Medulla oblongata (tissue), 1 donor: ENCODE measurements at regions not wholly inside any gene's neighbourhood (a gene's known extent, or its start where the extent isn't known, plus 50 kb on each side); places are given as distances from the start of the nearest gene placed in this dataset.

Experiments used
- DNase-seq: peaks from one replicate; pipeline ENCODE4 v3.0.0-alpha.2; 2015; ENCODE audit errors: extremely low spot score

GRCh38 chr2:160943414-160943813 lies 216.8 kb upstream of the TANK start:
- no peak for DNase-seq

DNA sequence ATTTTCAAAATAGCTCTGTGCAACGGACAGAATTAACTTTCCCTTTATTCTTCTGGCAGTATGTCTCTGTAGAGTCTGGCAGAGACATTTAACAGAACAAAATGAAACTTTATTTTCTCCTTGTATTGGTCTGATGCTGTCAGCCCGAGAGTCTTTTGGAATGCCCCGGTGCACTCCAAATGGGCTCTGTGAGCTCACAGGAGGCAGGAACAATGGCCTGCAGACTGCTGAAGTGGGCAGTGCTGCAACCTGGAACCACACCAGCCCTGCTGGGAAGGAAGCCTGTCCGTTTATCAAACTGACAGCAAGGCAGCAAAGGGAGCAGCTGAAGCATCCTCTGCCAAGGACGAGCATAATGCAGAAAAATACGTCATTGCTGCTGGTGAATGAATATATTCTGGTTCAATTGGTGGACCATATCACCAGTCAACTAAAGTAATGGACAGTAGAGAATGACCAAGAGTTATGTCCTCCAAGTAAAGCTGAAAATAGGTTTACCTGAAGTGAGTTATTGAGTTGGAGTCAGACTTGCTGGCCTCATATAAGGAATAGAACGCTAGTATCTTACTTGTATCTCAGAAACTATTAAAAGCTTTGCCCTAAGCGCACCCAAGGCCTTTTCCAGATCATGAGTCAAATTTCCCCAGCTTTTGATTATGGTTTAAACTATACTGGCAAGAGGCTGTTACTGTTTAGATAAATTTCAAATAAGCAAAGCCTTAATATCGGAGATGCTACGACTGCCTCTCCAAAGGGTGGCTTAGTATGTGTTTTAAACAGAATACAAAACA lies 207.6 kb upstream of the TANK start:
- DNase-seq: peak; percentile 74

DNA sequence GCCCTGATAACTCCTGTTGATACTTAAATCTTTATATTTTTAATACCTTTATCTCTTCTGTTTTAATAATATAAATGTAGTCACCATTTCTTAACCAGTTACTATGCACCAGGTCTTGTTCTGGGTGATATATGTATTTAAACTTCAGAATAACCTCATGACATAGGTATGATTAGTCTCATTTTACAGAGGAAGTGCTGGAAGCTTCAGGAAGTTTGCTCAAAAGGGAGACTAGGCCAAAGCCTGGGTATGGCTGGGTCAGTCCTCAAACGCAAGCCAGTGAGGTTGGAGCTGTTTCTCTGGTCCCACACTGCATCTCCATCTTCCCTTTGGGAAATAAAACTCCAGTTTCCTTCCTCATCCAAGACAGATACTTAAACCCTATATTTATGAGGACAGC lies 204.7 kb upstream of the TANK start:
- no peak for DNase-seq

DNA sequence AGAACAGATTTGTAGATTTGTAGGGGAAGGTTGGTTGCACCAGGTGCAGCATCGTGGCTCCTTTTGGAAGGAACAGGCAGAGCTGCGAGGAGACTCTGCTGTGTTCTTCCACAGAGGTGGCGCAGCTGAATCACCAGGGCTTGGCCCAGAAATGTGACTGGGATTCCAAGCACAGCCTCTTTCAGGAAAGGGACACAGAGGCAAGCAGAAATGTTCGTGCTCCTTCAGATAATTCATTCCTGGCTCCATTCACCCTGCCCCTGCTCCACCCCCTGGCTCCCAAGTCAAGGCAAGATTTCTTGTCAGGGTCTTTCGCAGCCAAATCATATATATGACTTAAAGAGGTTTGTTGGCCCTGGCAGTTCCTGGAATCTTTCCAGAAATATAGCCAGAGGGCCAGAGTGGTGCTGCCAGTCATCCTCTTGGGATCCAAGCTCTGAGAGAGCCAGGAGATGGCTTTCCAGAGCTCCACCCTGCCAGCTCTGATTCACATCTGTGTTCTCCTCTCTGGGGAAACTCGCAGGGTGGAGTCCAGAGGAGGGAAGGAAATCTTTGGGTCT lies 203.9 kb upstream of the TANK start:
- DNase-seq: peak; percentile 21

- no peak for DNase-seq
Observed at GRCh38 chr2:160963957-160964356, 196.3 kb upstream of the TANK start.

GRCh38 chr2:160967523-160967922 lies 192.7 kb upstream of the TANK start:
- DNase-seq: no peak

DNA sequence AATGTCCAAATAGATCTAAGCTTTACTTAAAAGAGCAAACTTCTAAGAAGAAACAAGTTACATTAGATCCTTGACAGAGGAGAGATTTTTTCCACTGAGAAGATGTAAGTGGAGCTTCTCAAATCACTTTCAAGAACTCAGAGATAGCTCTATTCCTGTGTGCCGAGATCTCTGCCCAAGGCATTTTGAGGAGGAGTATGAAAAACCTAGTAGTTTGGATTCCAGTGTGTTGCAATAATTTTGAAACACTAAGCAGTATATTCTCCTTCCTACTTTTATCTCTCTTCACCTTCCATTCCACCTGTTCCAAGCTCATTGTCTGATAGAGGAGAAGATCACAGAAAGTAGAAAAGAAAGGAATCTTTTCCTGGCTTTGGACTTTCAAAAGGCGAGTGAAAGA lies 192.0 kb upstream of the TANK start:
- DNase-seq: no peak

DNA sequence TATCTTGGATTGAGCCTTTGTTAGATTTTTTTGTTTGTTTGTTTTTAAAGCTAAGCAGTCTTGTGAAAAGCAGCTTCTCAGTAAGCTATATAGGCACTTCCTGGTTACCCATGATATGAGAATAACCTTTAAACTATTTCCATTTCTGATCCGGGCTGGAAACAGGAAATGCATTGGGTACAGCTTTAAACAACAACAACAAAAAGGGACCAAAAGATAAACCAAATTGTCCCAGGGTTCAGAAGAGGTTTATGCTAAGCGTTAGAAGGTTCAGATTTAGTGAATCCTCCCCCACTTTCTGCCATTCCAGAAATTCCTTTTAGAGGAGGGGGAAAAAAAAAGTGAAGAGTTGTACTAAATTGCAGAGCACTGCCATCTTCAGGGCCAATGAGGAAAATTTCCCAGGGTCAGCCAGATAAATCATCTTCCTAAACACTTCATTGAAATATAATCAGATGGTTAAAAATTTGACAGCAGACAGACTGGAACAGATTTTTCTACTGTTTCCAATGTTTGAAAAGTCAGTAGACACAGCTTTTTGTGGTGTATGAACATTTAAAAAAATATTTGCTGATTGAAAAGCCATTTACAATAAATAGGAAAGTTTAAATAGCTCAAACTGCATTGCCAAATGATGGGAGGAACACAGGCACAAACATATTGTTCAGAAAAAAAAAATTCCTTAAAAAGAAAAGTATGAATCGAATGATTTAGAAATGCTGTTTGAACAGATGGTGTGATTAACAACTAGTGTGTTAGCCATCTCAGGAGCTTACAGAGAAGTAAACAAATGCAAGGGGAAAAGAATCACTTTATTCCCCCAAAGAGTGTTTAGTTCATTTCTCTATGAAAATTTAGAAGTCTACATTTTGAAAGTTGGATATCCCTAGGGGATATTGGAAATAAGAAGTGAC lies 189.9 kb upstream of the TANK start:
- peak; percentile 48 for DNase-seq

GRCh38 chr2:160973991-160974390 lies 186.2 kb upstream of the TANK start:
- DNase-seq: no peak

DNA sequence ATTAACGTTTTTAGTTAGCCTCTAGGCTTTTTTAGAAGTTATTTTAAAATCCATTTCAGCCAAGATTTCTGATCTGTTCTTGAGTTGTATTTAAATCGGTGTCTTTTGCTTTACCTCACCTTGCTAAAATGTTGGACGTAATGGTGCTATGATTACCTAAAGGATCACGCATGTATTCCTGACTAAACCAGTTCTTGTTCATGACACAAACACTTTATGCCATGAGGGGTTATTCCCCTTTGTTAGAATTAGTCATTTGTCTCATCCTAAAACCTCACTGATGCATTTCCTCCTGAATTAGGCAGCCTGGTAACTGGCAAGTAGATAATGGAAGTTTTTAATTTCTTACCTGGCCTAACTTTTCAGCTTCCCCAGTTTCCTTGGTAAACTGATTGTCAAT lies 185.4 kb upstream of the TANK start:
- DNase-seq: no peak

- DNase-seq: no peak
Observed at GRCh38 chr2:160976797-160977196, 183.4 kb upstream of the TANK start.

DNA sequence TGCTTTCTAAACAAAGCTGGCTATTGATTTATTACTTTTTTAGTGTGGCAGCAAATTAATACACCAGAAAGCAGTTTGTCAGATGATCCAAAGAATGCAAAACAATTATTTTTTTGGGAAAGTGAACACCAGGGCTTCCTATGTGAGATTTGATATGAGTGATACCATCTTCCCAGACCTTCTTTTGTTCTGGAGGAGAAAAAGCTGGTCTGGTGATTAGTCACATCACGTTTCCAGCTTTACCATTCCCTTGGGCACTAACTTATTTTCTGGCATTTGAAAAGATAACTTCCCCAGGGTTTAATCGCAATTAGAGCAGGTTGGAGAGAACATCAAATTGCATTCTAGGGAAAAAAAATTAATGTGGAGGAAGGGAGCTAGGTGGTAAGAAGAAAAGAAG lies 182.9 kb upstream of the TANK start:
- DNase-seq: no peak

DNA sequence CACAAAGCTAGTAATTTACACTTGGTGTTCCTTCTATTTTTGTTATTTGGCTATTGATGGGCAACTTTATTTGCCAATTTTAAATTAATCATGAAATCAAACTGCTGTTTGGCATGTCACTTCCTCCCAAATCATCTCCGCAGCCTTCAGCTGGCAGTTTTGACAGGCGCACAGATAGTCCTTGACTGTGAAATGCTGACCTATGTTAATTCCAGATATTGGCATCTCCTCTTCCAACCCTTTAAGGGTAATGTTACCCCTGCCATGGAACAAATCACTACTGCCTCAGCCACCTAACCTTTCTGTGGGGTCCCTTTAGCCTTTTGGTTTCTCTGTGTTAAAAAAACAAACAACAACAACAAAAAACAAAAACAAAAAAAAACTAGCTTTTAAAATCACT lies 182.4 kb upstream of the TANK start:
- no peak for DNase-seq

- DNase-seq: peak; percentile 38
Observed at GRCh38 chr2:160984426-160985077, 175.7 kb upstream of the TANK start.

DNA sequence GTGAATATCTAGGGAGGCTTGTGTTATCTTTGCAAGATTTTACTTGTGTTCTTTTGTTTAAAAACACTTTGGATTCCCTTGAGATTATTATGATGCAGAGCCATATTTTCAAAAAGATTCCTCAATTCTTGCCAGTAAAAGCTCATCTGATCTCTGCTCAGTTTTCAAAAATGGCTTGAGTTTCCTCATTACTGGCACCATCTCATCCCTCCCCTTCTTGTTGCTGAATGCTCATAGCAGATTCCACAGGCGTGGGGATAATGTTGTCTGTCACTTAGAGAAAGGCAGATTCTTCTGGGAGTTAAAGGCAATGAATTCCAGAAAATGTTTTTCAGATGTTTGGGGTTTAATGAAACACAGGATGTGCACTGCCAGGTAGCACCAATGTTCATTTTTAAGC lies 170.4 kb upstream of the TANK start:
- DNase-seq: no peak

GRCh38 chr2:160993654-160994061 lies 166.6 kb upstream of the TANK start:
- no peak for DNase-seq

DNA sequence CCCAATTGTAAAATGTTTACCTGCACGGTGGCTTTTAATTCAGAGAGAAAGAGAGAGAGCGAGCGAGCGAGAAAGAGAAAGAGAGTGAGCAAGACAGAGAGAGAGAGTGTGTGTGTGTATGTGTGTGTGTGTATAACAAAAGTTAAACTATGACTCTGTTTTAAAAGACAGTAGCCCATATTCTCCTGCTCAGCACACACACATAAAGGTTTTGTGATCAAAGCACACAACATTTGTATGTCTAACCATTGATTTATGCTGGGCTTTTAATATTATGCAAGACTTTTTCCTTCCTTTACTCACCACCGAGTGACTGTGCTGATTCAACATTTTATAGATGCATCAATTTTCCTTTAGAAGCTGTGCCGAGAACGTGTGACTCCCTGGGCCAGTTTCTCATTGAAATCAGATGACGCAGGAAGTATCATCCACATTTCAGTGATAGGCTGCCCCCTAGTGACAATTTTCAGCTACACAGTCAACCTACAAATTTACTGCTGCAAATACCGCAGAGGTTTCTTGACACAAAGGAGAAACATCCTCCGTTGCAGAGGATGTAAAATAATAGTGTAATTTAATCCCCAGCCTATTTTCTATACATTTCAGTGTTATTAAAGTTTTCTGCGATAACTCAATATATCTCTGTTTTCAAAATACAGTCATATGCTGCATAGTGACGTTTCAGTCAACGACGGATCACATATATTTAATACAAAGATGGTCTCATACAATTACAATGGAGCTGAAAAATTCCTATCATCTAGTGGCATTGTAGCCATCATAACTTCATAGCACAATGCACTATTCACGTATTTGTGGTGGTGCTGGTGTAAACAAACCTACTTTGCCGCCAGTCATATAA lies 165.9 kb upstream of the TANK start:
- DNase-seq: peak; percentile 94

DNA sequence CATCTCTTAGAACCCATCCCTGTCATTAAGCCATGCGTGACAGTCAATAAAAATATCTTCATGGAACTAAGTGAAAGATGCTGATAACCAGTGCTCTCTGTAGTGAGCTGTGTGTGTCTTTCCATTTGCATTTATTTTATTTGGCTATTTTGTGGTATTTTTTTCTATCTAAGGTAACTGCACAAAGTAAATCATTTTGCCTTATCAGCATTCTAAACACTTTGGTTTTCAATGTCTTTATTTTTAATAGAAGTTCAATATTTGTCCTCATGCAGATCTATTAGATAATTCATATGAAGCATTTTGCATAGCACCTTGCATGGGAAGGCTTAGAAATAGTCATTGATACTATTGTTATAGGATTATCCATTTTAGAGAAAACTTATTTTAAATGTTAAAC lies 163.6 kb upstream of the TANK start:
- no peak for DNase-seq

- no peak for DNase-seq
Observed at GRCh38 chr2:161004379-161004778, 155.8 kb upstream of the TANK start.

DNA sequence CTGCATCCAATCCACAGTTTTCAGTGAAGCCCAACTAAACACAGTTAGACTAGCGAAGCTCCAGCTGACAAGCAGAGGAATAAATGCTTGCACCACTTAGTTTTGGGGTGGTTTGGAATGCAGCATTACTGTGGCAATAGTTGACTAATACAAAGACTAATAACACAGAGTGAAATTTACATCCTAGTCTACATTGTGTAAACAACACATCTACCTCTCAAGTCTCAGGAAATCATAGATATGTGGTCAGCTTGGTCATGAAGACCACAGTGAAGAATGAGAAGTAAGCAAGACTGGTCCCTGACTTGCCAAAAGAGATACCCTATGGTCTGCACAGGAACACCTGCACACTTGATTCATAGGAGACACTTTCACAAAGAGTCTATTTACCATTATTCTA lies 155.1 kb upstream of the TANK start:
- no peak for DNase-seq

DNA sequence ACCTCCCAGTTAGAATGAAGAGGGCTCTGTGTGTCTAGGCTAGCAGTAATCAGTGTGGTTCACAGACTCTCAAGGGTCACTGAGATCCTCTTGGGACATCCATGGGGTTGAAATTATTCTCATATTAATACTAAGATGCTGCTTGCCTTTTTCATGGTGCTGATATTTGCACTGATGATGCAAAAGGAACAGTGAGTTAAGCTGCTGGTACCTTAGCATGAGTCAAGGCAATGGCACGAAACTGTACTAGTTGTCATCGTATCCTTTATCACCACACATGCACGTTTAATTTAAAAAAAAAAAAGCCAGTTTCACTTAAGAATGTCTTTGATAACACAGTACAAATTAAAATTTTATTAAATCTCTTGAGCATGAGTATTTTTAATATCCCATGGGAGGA lies 151.9 kb upstream of the TANK start:
- no peak for DNase-seq
